Activated CD8-positive, alpha-beta memory T cell treated with anti-CD3 and anti-CD28 coated beads, Interleukin-2, amount 50 U/mL, for 48 hours (primary cell): ENCODE measurements at regions not wholly inside any gene's neighbourhood (a gene's known extent, or its start where the extent isn't known, plus 50 kb on each side); places are given as distances from the start of the nearest gene placed in this dataset.
"Not testable (repeated sequence)": the region's sequence is repeated elsewhere in the genome, so short reads cannot be mapped to it uniquely, and the experiment has no call there.

Experiments
- DNase-seq: peaks from one replicate; pipeline ENCODE4 v3.0.0-alpha.2; 2020

GRCh38 chr2:146615778-146616177, 1229.1 kb upstream of the ACVR2A start:
- DNase-seq = no peak

GRCh38 chr2:146608490-146608889, 1236.3 kb upstream of the ACVR2A start:
- no peak for DNase-seq

GRCh38 chr2:146604521-146604920, 1240.3 kb upstream of the ACVR2A start:
- DNase-seq = no peak

- DNase-seq = no peak
Measured at GRCh38 chr2:146602856-146603255, 1242.0 kb upstream of the ACVR2A start.

GRCh38 chr2:146602383-146602782, 1242.4 kb upstream of the ACVR2A start:
- no peak for DNase-seq

GRCh38 chr2:146598791-146599190, 1246.0 kb upstream of the ACVR2A start:
- no peak for DNase-seq

- no peak for DNase-seq
Measured at GRCh38 chr2:146597291-146597690, 1247.5 kb upstream of the ACVR2A start.

GRCh38 chr2:146591908-146592307, 1252.9 kb upstream of the ACVR2A start:
- DNase-seq = no peak

GRCh38 chr2:146587291-146587713, 1257.5 kb upstream of the ACVR2A start:
- DNase-seq = no peak

- no peak for DNase-seq
Measured at GRCh38 chr2:146584316-146584715, 1260.5 kb upstream of the ACVR2A start.

GRCh38 chr2:146579147-146579930, 1265.5 kb upstream of the ACVR2A start:
- no peak for DNase-seq

- no peak for DNase-seq
Measured at GRCh38 chr2:146576339-146577111, 1268.3 kb upstream of the ACVR2A start.

GRCh38 chr2:146572598-146572997, 1272.2 kb upstream of the ACVR2A start:
- no peak for DNase-seq

- no peak for DNase-seq
Measured at GRCh38 chr2:146561996-146562395, 1282.8 kb upstream of the ACVR2A start.

- DNase-seq = no peak
Measured at GRCh38 chr2:146547236-146547635, 1297.6 kb upstream of the ACVR2A start.

GRCh38 chr2:146544701-146545100, 1300.1 kb upstream of the ACVR2A start:
- DNase-seq = no peak

GRCh38 chr2:146541896-146542295, 1302.9 kb upstream of the ACVR2A start:
- DNase-seq = no peak

GRCh38 chr2:146540271-146540932, 1304.4 kb upstream of the ACVR2A start:
- no peak for DNase-seq

GRCh38 chr2:146539739-146540138, 1305.1 kb upstream of the ACVR2A start:
- not testable (repeated sequence) for DNase-seq

- DNase-seq = no peak
Measured at GRCh38 chr2:146537477-146537876, 1307.4 kb upstream of the ACVR2A start.

- no peak for DNase-seq
Measured at GRCh38 chr2:146532509-146533147, 1312.2 kb upstream of the ACVR2A start.

GRCh38 chr2:146532009-146532408, 1312.8 kb upstream of the ACVR2A start:
- no peak for DNase-seq

GRCh38 chr2:146530886-146531285, 1313.9 kb upstream of the ACVR2A start:
- DNase-seq = no peak
